LNCAP (cell line): ENCODE measurements at regions not wholly inside any gene's neighbourhood (a gene's known extent, or its start where the extent isn't known, plus 50 kb on each side); places are given as distances from the start of the nearest gene placed in this dataset.

Experiments
- CTCF ChIP-seq: fragments of 450-650 bp; IDR thresholded peaks from 2 replicates; pipeline ENCODE4 v1.5.1; 2017; ENCODE audit warnings: mild to moderate bottlenecking

GRCh38 chr2:67241453-67241852 lies 155.7 kb upstream of the ETAA1 start:
- no peak for TF ChIP-seq CTCF

- no peak for TF ChIP-seq CTCF
Measured at GRCh38 chr2:67242456-67242855, 154.7 kb upstream of the ETAA1 start.

- TF ChIP-seq CTCF, result no peak
Measured at GRCh38 chr2:67243919-67244318, 153.2 kb upstream of the ETAA1 start.

- no peak for TF ChIP-seq CTCF
Measured at GRCh38 chr2:67246791-67247190, 150.3 kb upstream of the ETAA1 start.

GRCh38 chr2:67251741-67252140 lies 145.4 kb upstream of the ETAA1 start:
- no peak for TF ChIP-seq CTCF

- TF ChIP-seq CTCF, result no peak
Measured at GRCh38 chr2:67255933-67256615, 141.1 kb upstream of the ETAA1 start.

GRCh38 chr2:67256892-67257291 lies 140.2 kb upstream of the ETAA1 start:
- no peak for TF ChIP-seq CTCF

- no peak for TF ChIP-seq CTCF
Measured at GRCh38 chr2:67258122-67258521, 139.0 kb upstream of the ETAA1 start.
